ENCODE measurements at regions not wholly inside any gene's neighbourhood (a gene's known extent, or its start where the extent isn't known, plus 50 kb on each side); places are given as distances from the start of the nearest gene placed in this dataset.

GRCh38 chr3:161989012-161989411 lies 492.4 kb downstream of the OTOL1 start:
- TF ChIP-seq CTCF (IDR thresholded peaks at IDR 0.05; ENCODE audit: low read depth, low read length) = no peak
- no peak for TF ChIP-seq EZH2phosphoT487 (IDR thresholded peaks at IDR 0.05; ENCODE audit: low read depth)

Measured in OCI-LY3 (cell line).